SK-N-MC (cell line): ENCODE measurements at regions not wholly inside any gene's neighbourhood (a gene's known extent, or its start where the extent isn't known, plus 50 kb on each side); places are given as distances from the start of the nearest gene placed in this dataset.

ENCODE experiments used
- EZH2 ChIP-seq: fragments of 200-600 bp; sonication (generic); IDR thresholded peaks from one replicate; pipeline ENCODE4 v1.6.1; 2017; ENCODE audit warnings: antibody characterized with exemption
- POLR2AphosphoS5 ChIP-seq: IDR thresholded peaks from 2 replicates; pipeline ENCODE4 v1.6.1; 2012; ENCODE audit warnings: mild to moderate bottlenecking, low read depth, low read length, borderline replicate concordance

GRCh38 chr1:229062135-229062534, 208.8 kb upstream of the RAB4A start:
- no peak for TF ChIP-seq EZH2
- no peak for TF ChIP-seq POLR2AphosphoS5
